GM12891 (cell line): ENCODE measurements at regions not wholly inside any gene's neighbourhood (a gene's known extent, or its start where the extent isn't known, plus 50 kb on each side); places are given as distances from the start of the nearest gene placed in this dataset.
A peak's percentile ranks its signal among the peaks of the same experiment; 100 is the strongest.

ENCODE experiments used
- DNase-seq: peaks from one replicate; pipeline ENCODE4 v3.0.0; 2011; ENCODE audit warnings: low spot score; ENCODE audit not compliant: insufficient read length
- FAIRE-seq: peaks from 2 replicates; lab custom pipeline; 2011; peaks lifted over from hg19 to GRCh38; lab: Jason Lieb, UNC
- PAX5 ChIP-seq: IDR thresholded peaks from 2 replicates; pipeline ENCODE4 v1.6.1; 2011; ENCODE audit warnings: low read length, moderate library complexity, mild to moderate bottlenecking; ENCODE audit not compliant: insufficient read depth, severe bottlenecking
- POLR2A ChIP-seq: IDR thresholded peaks from 2 replicates; pipeline ENCODE4 v1.6.1; 2011; ENCODE audit warnings: low read depth, low read length, control low read depth
- POLR2AphosphoS5 ChIP-seq: IDR thresholded peaks from 2 replicates; pipeline ENCODE4 v1.6.1; 2011; ENCODE audit warnings: low read depth, low read length, control low read depth
- POU2F2 ChIP-seq: IDR thresholded peaks from 2 replicates; pipeline ENCODE4 v1.6.1; 2011; ENCODE audit warnings: low read depth, mild to moderate bottlenecking, control low read depth, low read length, moderate library complexity
- SPI1 ChIP-seq: IDR thresholded peaks from 2 replicates; pipeline ENCODE4 v1.6.1; 2011; ENCODE audit warnings: low read depth, low read length, control low read depth
- TAF1 ChIP-seq: IDR thresholded peaks from 2 replicates; pipeline ENCODE4 v1.6.1; 2011; ENCODE audit warnings: low read depth, low read length, control low read depth

- FAIRE-seq (no peak), DNase-seq (no peak)
- TF ChIP-seq SPI1 = no peak
- no peak for TF ChIP-seq POU2F2
- TF ChIP-seq POLR2A = no peak
- TF ChIP-seq TAF1 = no peak
- TF ChIP-seq PAX5 = no peak
- no peak for TF ChIP-seq POLR2AphosphoS5
Observed at GRCh38 chr2:47315475-47315874, 53.6 kb upstream of the EPCAM start.

GRCh38 chr2:47313728-47314127, 55.4 kb upstream of the EPCAM start:
- DNase-seq = no peak
- TF ChIP-seq TAF1 (no peak), POU2F2 (no peak), POLR2AphosphoS5 (no peak), SPI1 (no peak), POLR2A (no peak), PAX5 (no peak)

DNA sequence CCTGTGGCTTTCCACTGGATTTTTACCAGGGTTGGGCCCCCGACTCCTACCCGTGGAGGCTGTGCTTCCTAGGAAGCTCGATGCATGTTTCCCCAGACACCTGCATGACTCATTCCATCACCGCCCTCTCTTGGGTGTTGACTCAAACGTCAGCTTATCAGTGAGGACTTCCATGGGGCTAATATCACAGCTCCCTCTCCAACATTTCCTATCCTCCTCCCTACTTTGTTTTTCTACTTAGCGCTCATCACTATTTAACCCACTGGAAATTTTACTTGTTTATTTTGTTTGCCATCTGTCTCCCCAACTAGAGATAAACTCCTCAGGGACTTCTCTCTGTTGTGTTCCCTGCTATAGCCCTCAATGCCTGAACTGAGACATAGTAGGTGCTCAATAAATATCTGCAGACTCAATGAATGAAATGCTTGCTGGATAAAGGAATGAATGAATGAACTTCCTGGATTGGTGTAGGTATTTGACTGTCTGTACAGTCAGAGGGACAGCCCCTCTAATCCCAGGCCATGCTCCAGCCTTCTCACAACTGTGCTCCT, 55.9 kb upstream of the EPCAM start:
- TF ChIP-seq POLR2AphosphoS5 = no peak
- TF ChIP-seq SPI1 = no peak
- TF ChIP-seq TAF1 = no peak
- TF ChIP-seq PAX5 = no peak
- no peak for DNase-seq
- no peak for FAIRE-seq

More at GRCh38 chr2:47313728-47314127, 55.4 kb upstream of the EPCAM start:
- no peak for FAIRE-seq

- DNase-seq = no peak
- no peak for FAIRE-seq
- TF ChIP-seq POLR2A (no peak), TAF1 (no peak), POLR2AphosphoS5 (no peak), PAX5 (no peak), SPI1 (no peak), POU2F2 (no peak)
Observed at GRCh38 chr2:47312491-47312850, 56.6 kb upstream of the EPCAM start.

GRCh38 chr2:47311764-47312490, 57.2 kb upstream of the EPCAM start:
- FAIRE-seq (no peak), DNase-seq (no peak)
- TF ChIP-seq TAF1 (no peak), POU2F2 (no peak), SPI1 (no peak), PAX5 (no peak), POLR2A (no peak), POLR2AphosphoS5 (no peak)

GRCh38 chr2:47310801-47311560, 58.1 kb upstream of the EPCAM start:
- TF ChIP-seq TAF1 = 0 out of 2 replicates have a peak, but pooled peaks have one; percentile 3
- no peak for TF ChIP-seq POLR2AphosphoS5
- TF ChIP-seq PAX5 = no peak
- peak; percentile 40 for FAIRE-seq
- DNase-seq = no peak

DNA sequence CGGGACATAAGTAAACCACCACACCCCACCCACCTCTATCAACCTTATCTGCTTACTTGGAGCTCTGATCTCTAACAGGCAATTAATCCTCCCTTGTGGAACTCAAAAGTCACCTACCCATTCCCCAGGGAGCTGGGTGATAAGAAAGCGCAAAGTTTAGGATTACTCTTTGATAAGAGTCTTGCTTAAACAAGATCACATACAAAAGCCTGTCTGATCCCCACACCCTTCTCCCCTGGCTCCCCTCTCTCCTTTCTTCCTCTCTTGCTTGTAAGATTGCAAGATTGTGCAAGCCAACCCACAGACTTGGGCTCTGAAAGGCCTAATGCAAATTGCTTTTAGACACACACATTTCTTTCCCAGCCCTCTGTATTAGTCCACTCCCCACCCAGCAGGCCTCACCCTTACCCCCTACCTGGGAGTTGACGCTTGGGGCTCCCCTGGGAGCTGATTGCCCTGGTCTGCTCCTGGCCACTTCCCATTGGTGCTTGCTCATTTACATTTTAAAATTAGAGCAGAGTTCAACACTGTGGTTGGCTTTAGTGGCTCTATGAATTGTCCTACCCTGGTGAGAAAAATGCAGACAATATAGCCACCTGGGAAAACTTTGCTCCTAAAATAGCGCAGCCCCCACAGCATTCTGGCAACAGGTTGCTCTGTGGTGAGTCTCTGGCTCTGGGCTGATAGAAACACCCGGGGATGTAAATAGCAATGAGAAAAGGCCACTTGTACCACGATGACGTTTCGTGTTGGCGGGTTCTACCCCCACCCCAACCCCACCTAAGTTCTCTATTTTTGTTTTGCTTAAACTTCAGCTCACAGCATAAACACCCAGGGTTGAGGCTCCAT, 58.9 kb upstream of the EPCAM start:
- peak; percentile 51 for DNase-seq
- TF ChIP-seq POLR2A (peak; percentile 22; the same call in 1 of the 2 replicates), POU2F2 (peak; percentile 81), TAF1 (0 out of 2 replicates have a peak, but pooled peaks have one; percentile 5), PAX5 (no peak), SPI1 (peak; percentile 43), POLR2AphosphoS5 (peak; percentile 20; the same call in 1 of the 2 replicates)
- peak; percentile 90 for FAIRE-seq

- no peak for FAIRE-seq
- no peak for DNase-seq
- TF ChIP-seq POLR2AphosphoS5 (no peak), POLR2A (no peak), PAX5 (no peak), POU2F2 (no peak), SPI1 (no peak), TAF1 (no peak)
Observed at GRCh38 chr2:47309472-47309951, 59.6 kb upstream of the EPCAM start.

DNA sequence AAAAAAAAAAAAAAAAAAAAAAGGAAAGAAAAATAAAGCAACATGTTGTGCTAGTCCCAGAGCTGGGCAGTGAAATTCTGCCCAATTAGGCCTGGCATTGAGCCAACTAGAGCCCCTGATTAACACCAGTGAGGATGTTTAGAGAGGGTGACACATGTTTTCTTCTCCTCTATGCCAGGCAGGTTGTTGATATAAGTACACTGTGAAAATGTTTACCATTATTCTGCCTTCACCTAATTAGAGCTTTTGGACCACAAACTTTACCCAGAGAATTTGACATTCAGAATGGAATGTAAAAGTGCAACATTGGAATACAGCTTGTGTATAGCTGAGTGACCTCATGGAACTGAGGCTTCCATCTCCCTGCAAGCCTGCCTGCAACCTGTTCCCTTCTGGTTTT, 62.0 kb upstream of the EPCAM start:
- TF ChIP-seq TAF1 (no peak), POLR2A (no peak), POLR2AphosphoS5 (no peak), SPI1 (no peak), POU2F2 (no peak), PAX5 (no peak)
- no peak for DNase-seq
- FAIRE-seq = no peak
